Activated T-helper 2 cell treated with anti-CD3 and anti-CD28 coated beads, Interferon-gamma antibody, Interleukin-2, Interleukin-4, amounts not matched to agents 10 μg/mL and 5 μg/mL and 100 μg/mL, durations not matched to agents 14 hours and 24 hours and 36 hours (primary cell): ENCODE measurements at regions not wholly inside any gene's neighbourhood (a gene's known extent, or its start where the extent isn't known, plus 50 kb on each side); places are given as distances from the start of the nearest gene placed in this dataset.
"Not testable (repeated sequence)": the region's sequence is repeated elsewhere in the genome, so short reads cannot be mapped to it uniquely, and the experiment has no call there.

ENCODE experiments used
- DNase-seq: peaks from one replicate; pipeline ENCODE4 v3.0.0; 2021; ENCODE audit warnings: low spot score
- H3K27ac Mint-ChIP-seq: one replicate; pipeline ENCODE4 v1.8.0; 2021; ENCODE audit warnings: mixed read lengths
- H3K27me3 Mint-ChIP-seq: one replicate; pipeline ENCODE4 v1.8.0; 2021; ENCODE audit warnings: low read depth, mixed read lengths
- H3K36me3 Mint-ChIP-seq: one replicate; pipeline ENCODE4 v1.8.0; 2021; ENCODE audit warnings: low read depth, mixed read lengths
- H3K4me1 Mint-ChIP-seq: one replicate; pipeline ENCODE4 v1.8.0; 2021; ENCODE audit warnings: low read depth, mixed read lengths
- H3K4me3 Mint-ChIP-seq: one replicate; pipeline ENCODE4 v1.8.0; 2021; ENCODE audit warnings: low read depth, mild to moderate bottlenecking, moderate library complexity, mixed read lengths
- H3K9me3 Mint-ChIP-seq: one replicate; pipeline ENCODE4 v1.8.0; 2021; ENCODE audit warnings: mixed read lengths
- intact Hi-C: fragments of 100-400 bp; cut with micrococcal nuclease; formaldehyde crosslinking; loops from one replicate; pipeline ENCODE4 v1.15.1; 2023

GRCh38 chrX:84872160-84872771 lies 131.4 kb upstream of the APOOL start:
- H3K9me3 Mint-ChIP-seq, H3K27me3 Mint-ChIP-seq, H3K4me1 Mint-ChIP-seq, H3K4me3 Mint-ChIP-seq, H3K36me3 Mint-ChIP-seq, H3K27ac Mint-ChIP-seq, intact Hi-C loops, DNase-seq: not testable (repeated sequence)

DNA sequence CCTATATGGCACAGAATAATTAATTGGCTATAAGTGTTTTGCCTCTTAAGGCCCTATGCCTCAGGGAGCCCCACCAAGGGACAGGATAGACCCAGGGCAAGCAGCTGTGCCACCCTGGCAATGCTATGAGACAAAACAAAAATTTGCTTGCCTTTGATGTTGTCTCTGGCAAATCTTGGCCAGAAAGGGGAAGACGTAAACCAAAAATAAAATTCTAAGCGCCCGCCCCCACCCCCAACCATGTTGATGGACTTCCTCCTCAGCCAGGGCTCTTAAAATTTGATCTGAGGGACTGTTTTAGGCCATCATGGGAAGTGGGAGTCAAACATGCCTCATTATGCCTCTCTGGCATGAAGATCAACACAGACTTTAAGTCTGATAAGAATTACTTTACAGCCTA lies 130.5 kb upstream of the APOOL start:
- no peak for DNase-seq
- Mint-ChIP-seq H3K27me3 (no peaks in the 10 kb centered on the region), H3K4me1 (no peaks in the 10 kb centered on the region), H3K36me3 (no peaks in the 10 kb centered on the region), H3K27ac (no peak overlapping the region), H3K4me3 (no peak overlapping the region), H3K9me3 (no peaks in the 10 kb centered on the region)
- intact Hi-C loops = no loop called here

GRCh38 chrX:84876876-84877275 lies 126.8 kb upstream of the APOOL start:
- Mint-ChIP-seq H3K27ac (no peak overlapping the region), H3K27me3 (no peaks in the 10 kb centered on the region), H3K4me3 (no peak overlapping the region), H3K9me3 (no peaks in the 10 kb centered on the region), H3K4me1 (no peaks in the 10 kb centered on the region), H3K36me3 (no peaks in the 10 kb centered on the region)
- intact Hi-C loops = no loop called here
- no peak for DNase-seq

DNA sequence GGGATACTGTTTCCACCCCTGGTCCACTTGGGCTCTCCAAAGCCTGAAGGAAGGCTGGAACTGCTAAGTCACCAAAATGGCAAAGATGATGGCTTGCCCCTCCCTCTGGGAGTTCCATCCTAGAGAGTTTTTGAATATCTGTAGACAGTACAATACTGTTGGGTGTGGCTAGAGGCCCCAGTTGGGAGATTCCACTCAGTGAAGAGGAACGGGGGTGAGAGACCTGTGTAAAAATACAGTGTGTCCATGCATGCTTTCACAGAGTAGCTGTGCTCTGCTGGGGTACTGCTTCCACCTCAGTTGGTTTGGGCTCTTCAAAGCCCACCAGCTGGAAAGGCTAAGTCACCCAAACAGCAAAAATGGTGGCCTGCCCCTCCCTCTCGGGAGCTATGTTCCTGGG lies 109.8 kb upstream of the APOOL start:
- no peak for DNase-seq
- no peaks in the 10 kb centered on the region for H3K36me3 Mint-ChIP-seq
- intact Hi-C loops = no loop called here
- no peak overlapping the region for H3K4me3 Mint-ChIP-seq
- no peak overlapping the region for H3K27ac Mint-ChIP-seq
- H3K9me3 Mint-ChIP-seq = no peaks in the 10 kb centered on the region
- H3K27me3 Mint-ChIP-seq = no peaks in the 10 kb centered on the region
- H3K4me1 Mint-ChIP-seq = no peaks in the 10 kb centered on the region

DNA sequence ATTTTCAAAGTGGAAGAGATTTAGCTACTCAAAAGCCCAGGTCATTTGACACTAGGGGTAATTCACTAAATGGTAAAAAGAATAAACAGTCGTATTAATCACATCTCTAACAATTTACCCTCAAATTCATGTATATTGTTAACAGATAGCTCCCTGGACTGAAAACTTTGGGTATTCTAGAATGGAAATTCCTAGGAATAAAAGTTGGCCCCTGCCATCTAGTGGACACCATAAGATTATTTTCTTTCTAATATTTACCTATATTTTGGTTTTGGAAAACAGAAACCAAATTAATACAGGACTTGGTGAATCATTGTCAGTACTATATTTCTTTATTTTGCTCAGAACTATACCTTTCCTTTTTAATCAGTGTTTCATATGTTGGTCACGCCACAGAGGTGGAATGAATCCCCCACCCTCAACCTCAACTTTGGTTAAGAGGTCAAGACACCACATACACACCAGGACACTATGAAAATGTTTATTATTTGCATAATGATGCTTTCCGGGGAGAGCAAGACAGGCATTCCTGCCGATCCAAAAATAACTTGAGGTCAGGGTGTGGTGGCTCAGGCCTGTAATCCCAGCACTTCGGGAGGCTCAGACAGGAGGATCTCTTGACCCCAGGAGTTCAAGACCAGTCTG lies 96.2 kb upstream of the APOOL start:
- Mint-ChIP-seq H3K27me3 (no peaks in the 10 kb centered on the region), H3K36me3 (no peaks in the 10 kb centered on the region), H3K4me3 (no peak overlapping the region), H3K4me1 (no peaks in the 10 kb centered on the region), H3K9me3 (no peaks in the 10 kb centered on the region), H3K27ac (no peak overlapping the region)
- intact Hi-C loops = no loop called here
- DNase-seq = no peak

- Mint-ChIP-seq H3K4me3 (no peak overlapping the region), H3K9me3 (no peaks in the 10 kb centered on the region), H3K36me3 (no peaks in the 10 kb centered on the region), H3K4me1 (no peaks in the 10 kb centered on the region), H3K27me3 (no peaks in the 10 kb centered on the region), H3K27ac (no peak overlapping the region)
- intact Hi-C loops = no loop called here
- DNase-seq = no peak
These were observed 94.5 kb upstream of the APOOL start for GRCh38 chrX:84909151-84909550.

DNA sequence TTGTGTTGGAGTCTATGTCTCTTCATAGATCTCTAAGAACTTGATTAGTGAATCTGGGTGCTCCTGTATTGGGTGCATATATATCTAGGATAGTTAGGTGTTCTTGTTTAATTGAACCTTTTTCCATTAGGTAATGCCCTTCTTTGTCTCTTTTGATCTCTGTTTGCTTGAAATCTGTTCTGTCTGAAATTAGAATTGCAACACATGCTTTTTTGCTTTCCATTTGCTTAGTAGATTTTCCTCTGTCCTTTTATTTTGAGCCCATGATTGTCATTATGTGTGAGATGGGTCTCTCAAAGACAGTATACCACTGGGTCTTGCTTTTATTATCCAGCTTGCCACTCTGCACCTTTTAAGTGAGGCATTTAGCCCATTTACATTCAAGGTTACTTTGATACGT lies 79.1 kb upstream of the APOOL start:
- no peak overlapping the region for H3K27ac Mint-ChIP-seq
- intact Hi-C loops = no loop called here
- no peaks in the 10 kb centered on the region for H3K27me3 Mint-ChIP-seq
- H3K4me1 Mint-ChIP-seq = no peaks in the 10 kb centered on the region
- H3K9me3 Mint-ChIP-seq = no peaks in the 10 kb centered on the region
- no peak for DNase-seq
- no peak overlapping the region for H3K4me3 Mint-ChIP-seq
- no peaks in the 10 kb centered on the region for H3K36me3 Mint-ChIP-seq

DNA sequence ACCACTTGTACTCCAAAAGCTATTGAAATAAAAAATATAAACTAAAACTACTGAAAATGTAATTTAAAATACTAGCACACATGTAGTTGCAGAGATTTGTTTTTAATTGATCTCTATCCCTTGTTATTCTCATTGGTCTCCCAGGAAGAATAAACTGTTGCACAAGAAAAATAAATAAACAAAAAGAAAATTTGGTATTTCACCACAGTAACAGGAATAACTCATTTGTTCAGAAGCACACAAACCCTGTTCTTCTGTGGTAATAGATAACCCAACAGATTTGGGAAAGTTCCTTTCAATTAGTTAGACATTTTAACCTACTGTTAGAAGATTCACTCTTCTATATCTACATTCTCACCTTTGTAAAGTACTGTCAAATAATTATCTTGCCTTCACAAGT lies 70.9 kb upstream of the APOOL start:
- intact Hi-C loops = no loop called here
- H3K4me1 Mint-ChIP-seq = no peaks in the 10 kb centered on the region
- no peaks in the 10 kb centered on the region for H3K9me3 Mint-ChIP-seq
- no peak for DNase-seq
- no peak overlapping the region for H3K4me3 Mint-ChIP-seq
- no peaks in the 10 kb centered on the region for H3K36me3 Mint-ChIP-seq
- no peak overlapping the region for H3K27ac Mint-ChIP-seq
- no peaks in the 10 kb centered on the region for H3K27me3 Mint-ChIP-seq

DNA sequence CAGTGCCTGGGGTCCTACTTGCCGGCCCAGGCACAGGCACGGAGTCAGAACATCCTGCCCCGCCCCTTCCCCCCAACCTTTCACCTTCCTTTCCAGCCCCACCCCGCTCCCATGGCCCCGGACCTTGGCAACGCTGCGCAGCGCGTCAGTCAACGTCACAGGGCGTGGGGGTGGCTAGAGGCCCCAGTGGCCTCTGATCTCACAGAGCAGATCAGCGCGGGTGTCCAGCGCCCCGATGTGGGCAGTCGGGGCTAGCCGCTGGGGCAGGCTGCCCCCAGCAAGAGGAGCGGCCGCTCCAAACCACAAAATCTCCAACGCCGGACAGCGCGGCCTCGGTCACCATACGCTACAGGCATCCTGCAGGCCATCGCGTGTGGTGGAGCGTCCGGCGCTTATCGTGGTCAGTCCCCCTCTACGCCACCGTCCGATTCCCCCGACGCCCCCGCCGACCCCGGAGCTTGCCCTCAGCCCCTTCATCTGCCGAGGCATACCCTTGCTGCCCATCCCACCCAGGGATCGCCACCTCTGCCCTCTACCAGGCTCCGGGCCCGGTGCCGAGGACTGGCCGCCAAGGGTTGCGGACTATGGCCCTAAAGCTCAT lies 69.6 kb upstream of the APOOL start:
- Mint-ChIP-seq H3K4me3 (no peak overlapping the region), H3K27me3 (no peaks in the 10 kb centered on the region), H3K27ac (no peak overlapping the region), H3K4me1 (no peaks in the 10 kb centered on the region), H3K9me3 (no peaks in the 10 kb centered on the region), H3K36me3 (no peaks in the 10 kb centered on the region)
- intact Hi-C loops = no loop called here
- DNase-seq = no peak
